GM21381 (cell line): ENCODE measurements at regions not wholly inside any gene's neighbourhood (a gene's known extent, or its start where the extent isn't known, plus 50 kb on each side); places are given as distances from the start of the nearest gene placed in this dataset.
A peak's percentile ranks its signal among the peaks of the same experiment; 100 is the strongest.
"Not testable (repeated sequence)": the region's sequence is repeated elsewhere in the genome, so short reads cannot be mapped to it uniquely, and the experiment has no call there.

Source experiments
- ATAC-seq: cut with Tn5 transposase; IDR thresholded peaks from one replicate; pipeline ENCODE4 v1.9.1; 2021; ENCODE audit warnings: mild to moderate bottlenecking, moderate library complexity; ENCODE audit not compliant: unreplicated experiment

GRCh38 chr14:106745016-106745767 lies 1218.8 kb downstream of the TMEM121 start:
- ATAC-seq: peak; percentile 37

- ATAC-seq: not testable (repeated sequence)
Observed at GRCh38 chr14:106750089-106750488, 1223.7 kb downstream of the TMEM121 start.

- ATAC-seq: not testable (repeated sequence)
Observed at GRCh38 chr14:106753751-106754150, 1227.4 kb downstream of the TMEM121 start.

- not testable (repeated sequence) for ATAC-seq
Observed at GRCh38 chr14:106757444-106757843, 1231.1 kb downstream of the TMEM121 start.

GRCh38 chr14:106761886-106762816 lies 1235.8 kb downstream of the TMEM121 start:
- ATAC-seq: peak; percentile 48

- ATAC-seq: not testable (repeated sequence)
Observed at GRCh38 chr14:106764968-106765369, 1238.6 kb downstream of the TMEM121 start.

GRCh38 chr14:106766145-106766544 lies 1239.8 kb downstream of the TMEM121 start:
- ATAC-seq: no peak

GRCh38 chr14:106766551-106767277 lies 1240.3 kb downstream of the TMEM121 start:
- ATAC-seq: not testable (repeated sequence)

- ATAC-seq: not testable (repeated sequence)
Observed at GRCh38 chr14:106768230-106768629, 1241.8 kb downstream of the TMEM121 start.

- not testable (repeated sequence) for ATAC-seq
Observed at GRCh38 chr14:106768972-106769700, 1242.8 kb downstream of the TMEM121 start.

GRCh38 chr14:106770158-106770672 lies 1243.8 kb downstream of the TMEM121 start:
- not testable (repeated sequence) for ATAC-seq

- ATAC-seq: not testable (repeated sequence)
Observed at GRCh38 chr14:106774889-106775480, 1248.6 kb downstream of the TMEM121 start.

- no peak for ATAC-seq
Observed at GRCh38 chr14:106776395-106776983, 1250.1 kb downstream of the TMEM121 start.

GRCh38 chr14:106778986-106779385 lies 1252.6 kb downstream of the TMEM121 start:
- no peak for ATAC-seq

GRCh38 chr14:106786697-106787096 lies 1260.3 kb downstream of the TMEM121 start:
- ATAC-seq: no peak

- ATAC-seq: no peak
Observed at GRCh38 chr14:106787626-106788025, 1261.2 kb downstream of the TMEM121 start.

GRCh38 chr14:106788534-106788933 lies 1262.2 kb downstream of the TMEM121 start:
- ATAC-seq: no peak

GRCh38 chr14:106789318-106789717 lies 1262.9 kb downstream of the TMEM121 start:
- ATAC-seq: no peak
